Testis (tissue), 2 donors: ENCODE measurements at regions not wholly inside any gene's neighbourhood (a gene's known extent, or its start where the extent isn't known, plus 50 kb on each side); places are given as distances from the start of the nearest gene placed in this dataset.

Experiments used
- CTCF ChIP-seq, 3 experiments: fragments of 450-650 bp in 2 of 3; fragments of 200-600 bp in 1 of 3; sonication (generic) in 1 of 3; IDR thresholded peaks; one replicate each; pipeline ENCODE4 v1.5.1; 2016 to 2019; ENCODE audit warnings: antibody characterized with exemption in 3 of 3, mild to moderate bottlenecking in 2 of 3, moderate library complexity in 1 of 3
- POLR2A ChIP-seq: fragments of 450-650 bp; IDR thresholded peaks from one replicate; pipeline ENCODE4 v1.6.1; 2017; ENCODE audit warnings: antibody characterized with exemption, mild to moderate bottlenecking, moderate library complexity

GRCh38 chr6:113380591-113380990 is 476.6 kb upstream of the MARCKS start:
- TF ChIP-seq POLR2A (no peak), CTCF (IDR thresholded peaks at IDR 0.05) (no peak)
